ENCODE measurements at regions not wholly inside any gene's neighbourhood (a gene's known extent, or its start where the extent isn't known, plus 50 kb on each side); places are given as distances from the start of the nearest gene placed in this dataset.

GRCh38 chr3:193813501-193813830 lies 220.5 kb downstream of the OPA1 start:
- Histone ChIP-seq H3K4me3 (no peak overlapping the region), H3K4me1 (peaks cover 13% of the 10 kb centered on the region), H3K9me3 (no peaks in the 10 kb centered on the region), H3K27ac (no peak overlapping the region), H3K27me3 (no peaks in the 10 kb centered on the region), H3K36me3 (no peaks in the 10 kb centered on the region)
- 88% methylated on average over 3 of the region's 3 CpGs for WGBS
- DNase-seq (ENCODE audit: low spot score in 2 of 2), result no peak
- TF ChIP-seq CTCF (IDR thresholded peaks at IDR 0.05), result no peak

DNA sequence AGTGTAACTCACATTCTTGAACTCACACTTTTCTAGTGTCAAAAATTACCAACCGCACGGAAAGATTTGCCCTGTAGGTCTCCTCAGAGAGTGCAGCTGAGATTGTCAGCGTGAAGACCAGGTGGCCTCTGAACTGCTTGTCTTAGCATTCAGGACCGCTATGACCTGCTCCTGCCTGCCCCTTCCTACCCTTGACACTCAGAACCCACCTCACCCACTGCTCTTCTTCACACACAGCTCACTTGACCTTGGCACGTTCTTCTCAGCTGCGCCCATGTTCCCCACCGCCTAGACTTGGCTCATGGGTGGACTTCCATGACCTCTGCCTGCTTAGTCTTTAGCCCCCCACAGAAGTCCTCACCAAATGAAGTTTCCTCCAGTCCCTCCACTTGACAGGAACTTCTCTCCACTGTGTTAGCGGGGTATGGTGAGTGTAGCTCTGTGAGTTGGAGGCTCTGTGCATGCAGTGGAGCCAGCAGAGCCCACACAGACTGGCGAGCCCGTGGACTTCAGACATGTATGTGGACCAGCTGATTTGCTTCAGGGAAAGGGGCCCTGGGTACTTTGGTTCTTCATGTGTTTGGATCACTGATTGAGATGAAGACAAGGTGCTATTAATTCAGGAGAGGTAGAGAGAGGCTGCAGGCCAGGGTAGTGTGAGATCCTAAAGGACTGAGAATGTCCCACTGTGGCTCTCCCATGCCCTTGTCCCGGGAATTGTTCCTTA lies 221.3 kb downstream of the OPA1 start:
- Histone ChIP-seq H3K4me3 (no peak overlapping the region), H3K36me3 (no peaks in the 10 kb centered on the region), H3K4me1 (peaks cover 13% of the 10 kb centered on the region), H3K27ac (no peak overlapping the region), H3K27me3 (no peaks in the 10 kb centered on the region), H3K9me3 (no peaks in the 10 kb centered on the region)
- DNase-seq (ENCODE audit: low spot score in 2 of 2), result peak in 1 of 2 donors; percentile 47
- 92% methylated on average over 9 of the region's 11 CpGs for WGBS
- TF ChIP-seq POLR2AphosphoS5 (IDR thresholded peaks at IDR 0.05), result no peak
- TF ChIP-seq EP300 (IDR thresholded peaks at IDR 0.05), result no peak
- no peak for TF ChIP-seq POLR2A (IDR thresholded peaks at IDR 0.05)
- TF ChIP-seq CTCF (IDR thresholded peaks at IDR 0.05), result no peak

- Histone ChIP-seq H3K4me1 (peaks cover 13% of the 10 kb centered on the region), H3K27ac (no peak overlapping the region), H3K27me3 (no peaks in the 10 kb centered on the region), H3K36me3 (no peaks in the 10 kb centered on the region), H3K9me3 (no peaks in the 10 kb centered on the region), H3K4me3 (no peak overlapping the region)
- 97% methylated on average over 5 of the region's 8 CpGs for WGBS
- TF ChIP-seq CTCF (IDR thresholded peaks at IDR 0.05) (no peak), EP300 (IDR thresholded peaks at IDR 0.05) (no peak), POLR2AphosphoS5 (IDR thresholded peaks at IDR 0.05) (no peak), POLR2A (IDR thresholded peaks at IDR 0.05) (no peak)
- peak in 1 of 2 donors; percentile 43 for DNase-seq (ENCODE audit: low spot score in 2 of 2)
Observed at GRCh38 chr3:193815246-193816027, 222.4 kb downstream of the OPA1 start.

DNA sequence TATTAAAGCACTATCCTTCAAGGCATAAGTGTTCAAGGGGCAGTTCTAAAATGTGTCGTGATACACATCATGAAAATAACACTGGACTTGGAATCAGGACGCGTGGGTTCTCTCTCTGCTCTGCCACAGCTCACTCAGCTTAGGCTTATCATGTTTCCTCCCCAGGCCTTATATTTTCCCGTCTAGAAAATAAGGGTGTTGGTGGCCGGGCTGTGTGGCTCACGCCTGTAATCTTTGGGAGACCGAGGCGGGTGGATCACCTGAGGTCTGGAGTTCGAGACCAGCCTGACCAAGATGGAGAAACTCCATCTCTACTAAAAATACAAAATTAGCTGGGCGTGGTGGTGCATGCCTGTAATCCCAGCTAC lies 223.0 kb downstream of the OPA1 start:
- no peak overlapping the region for H3K27ac ChIP-seq
- H3K4me3 ChIP-seq, result no peak overlapping the region
- H3K27me3 ChIP-seq, result no peaks in the 10 kb centered on the region
- WGBS, result 89% methylated on average over 10 of the region's 10 CpGs
- TF ChIP-seq POLR2AphosphoS5 (IDR thresholded peaks at IDR 0.05) (no peak), EP300 (IDR thresholded peaks at IDR 0.05) (no peak), CTCF (IDR thresholded peaks at IDR 0.05) (no peak), POLR2A (IDR thresholded peaks at IDR 0.05) (no peak)
- no peaks in the 10 kb centered on the region for H3K9me3 ChIP-seq
- peaks cover 13% of the 10 kb centered on the region for H3K4me1 ChIP-seq
- no peaks in the 10 kb centered on the region for H3K36me3 ChIP-seq
- peak in 1 of 2 donors; percentile 45 for DNase-seq (ENCODE audit: low spot score in 2 of 2)

DNA sequence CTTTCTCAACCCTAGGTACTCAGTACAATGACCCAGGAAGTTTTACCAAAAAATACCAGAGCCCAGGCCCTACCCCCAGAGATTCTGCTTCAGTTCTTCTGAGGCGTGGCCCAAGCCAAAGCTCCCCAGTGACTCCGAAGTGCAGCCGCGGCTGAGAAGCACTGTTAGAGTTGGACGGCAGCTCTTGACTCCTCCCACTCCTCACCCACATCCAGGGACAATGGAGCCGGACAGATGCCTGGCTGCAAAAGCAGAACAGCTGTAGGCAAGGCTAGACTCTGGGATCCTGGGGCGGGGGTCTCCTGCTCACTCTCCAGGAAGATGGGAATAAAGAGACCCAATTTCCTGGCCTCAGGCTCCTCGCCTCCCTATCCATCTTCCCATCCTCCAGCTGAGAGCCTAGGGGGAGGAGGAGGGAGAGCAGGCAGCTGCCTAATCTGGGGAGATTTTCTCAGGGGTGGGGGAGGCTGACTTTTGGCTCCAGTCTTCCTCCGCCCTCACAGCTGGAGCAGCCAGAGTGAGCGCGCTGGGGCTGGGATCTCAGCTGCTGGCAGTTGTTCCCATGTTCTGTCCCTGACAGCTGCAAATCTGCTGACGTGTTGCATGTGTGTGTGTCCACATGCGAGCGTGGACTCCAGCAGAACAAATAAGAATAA lies 223.8 kb downstream of the OPA1 start:
- WGBS, result 51% methylated on average over 12 of the region's 14 CpGs
- Histone ChIP-seq H3K36me3 (no peaks in the 10 kb centered on the region), H3K27ac (no peak overlapping the region), H3K4me1 (peaks cover 13% of the 10 kb centered on the region), H3K4me3 (no peak overlapping the region), H3K27me3 (no peaks in the 10 kb centered on the region), H3K9me3 (no peaks in the 10 kb centered on the region)
- peak in 1 of 2 donors; percentile 86 for DNase-seq (ENCODE audit: low spot score in 2 of 2)
- TF ChIP-seq POLR2A (IDR thresholded peaks at IDR 0.05) (no peak), POLR2AphosphoS5 (IDR thresholded peaks at IDR 0.05) (no peak), CTCF (IDR thresholded peaks at IDR 0.05) (no peak), EP300 (IDR thresholded peaks at IDR 0.05) (no peak)

Measured in suprapubic skin (tissue), 4 donors.